SK-N-SH (cell line): ENCODE measurements at regions not wholly inside any gene's neighbourhood (a gene's known extent, or its start where the extent isn't known, plus 50 kb on each side); places are given as distances from the start of the nearest gene placed in this dataset.

Source experiments
- CTCF ChIA-PET: fragments of 300-600, 350-600 bp; formaldehyde crosslinking; extraction: SDS; loops from one replicate; lab custom pipeline; 2021; lab: Yijun Ruan, JAX
- POLR2A ChIA-PET: fragments of 350-600 bp; sonication (Branson Sonifier 250); formaldehyde crosslinking; extraction: SDS; loops from one replicate; lab custom pipeline; 2020; ENCODE audit warnings: antibody characterized with exemption, inconsistent platforms; lab: Yijun Ruan, JAX
- DNase-seq: peaks from one replicate; pipeline ENCODE4 v3.0.0; 2012
- H2AFZ ChIP-seq: fragments of 200-600 bp; sonication (generic); 2 replicates; pipeline ENCODE4 v1.8.1; 2016; ENCODE audit warnings: antibody characterized with exemption, mild to moderate bottlenecking, low read depth
- H3F3A ChIP-seq: fragments of 200-600 bp; sonication (generic); replicated peaks from 2 replicates; pipeline ENCODE3; 2016; ENCODE audit warnings: antibody characterized with exemption, mild to moderate bottlenecking; ENCODE audit not compliant: insufficient read depth
- H3K27ac ChIP-seq, 2 experiments: fragments of 200-500 bp in 1 of 2; fragments of 200-600 bp in 1 of 2; sonication (Bioruptor generic) in 1 of 2; sonication (generic), shearing (Covaris generic) in 1 of 2; 2 replicates each; pipeline versions ENCODE4 v1.5.1 to v1.6.1; 2014 to 2016; ENCODE audit warnings: low read depth in 2 of 2, inconsistent platforms in 1 of 2, low read length in 1 of 2, mild to moderate bottlenecking in 1 of 2, mixed read lengths in 1 of 2
- H3K27me3 ChIP-seq: fragments of 200-600 bp; sonication (generic), shearing (Covaris generic); 2 replicates; pipeline ENCODE4 v1.6.1; 2016; ENCODE audit warnings: mixed run types; ENCODE audit not compliant: insufficient read depth
- H3K36me3 ChIP-seq, 2 experiments: fragments of 200-500 bp in 1 of 2; fragments of 200-600 bp in 1 of 2; sonication (Bioruptor generic) in 1 of 2; sonication (generic) in 1 of 2; replicated peaks in 1 of 2; 2 replicates each; pipeline versions ENCODE3 to v1.5.1; 2014 to 2016; ENCODE audit warnings: low read length in 1 of 2, mild to moderate bottlenecking in 1 of 2; ENCODE audit not compliant: insufficient read depth in 2 of 2, control insufficient read depth in 1 of 2
- H3K4me1 ChIP-seq, 2 experiments: fragments of 200-500 bp in 1 of 2; fragments of 200-600 bp in 1 of 2; sonication (Bioruptor generic) in 1 of 2; sonication (generic), shearing (Covaris generic) in 1 of 2; 2 replicates each; pipeline versions ENCODE4 v1.5.1 to v1.6.1; 2014 to 2016; ENCODE audit warnings: low read depth in 1 of 2, low read length in 1 of 2, mixed run types in 1 of 2; ENCODE audit not compliant: insufficient read depth in 2 of 2, control insufficient read depth in 1 of 2
- H3K4me2 ChIP-seq: fragments of 200-600 bp; sonication (generic), shearing (Covaris generic); 2 replicates; pipeline ENCODE4 v1.6.1; 2017; ENCODE audit warnings: mixed run types
- H3K4me3 ChIP-seq, 2 experiments: fragments of 200-500 bp in 1 of 2; fragments of 200-600 bp in 1 of 2; sonication (Bioruptor generic) in 1 of 2; sonication (generic), shearing (Covaris generic) in 1 of 2; 2 replicates each; pipeline versions ENCODE4 v1.5.1 to v1.8.1; 2014 to 2016; ENCODE audit warnings: low read depth in 2 of 2, inconsistent platforms in 1 of 2, low read length in 1 of 2, mild to moderate bottlenecking in 1 of 2, mixed read lengths in 1 of 2, moderate library complexity in 1 of 2
- H3K79me2 ChIP-seq: fragments of 200-600 bp; sonication (generic); 2 replicates; pipeline ENCODE4 v1.8.1; 2017; ENCODE audit warnings: mild to moderate bottlenecking; ENCODE audit not compliant: insufficient read depth
- H3K9ac ChIP-seq: fragments of 200-600 bp; sonication (generic); 2 replicates; pipeline ENCODE4 v1.6.1; 2017; ENCODE audit warnings: mixed run types
- H3K9me2 ChIP-seq: fragments of 200-600 bp; sonication (generic); 2 replicates; pipeline ENCODE4 v1.6.1; 2017; ENCODE audit warnings: mixed run types
- H3K9me3 ChIP-seq: fragments of 200-600 bp; sonication (generic); 2 replicates; pipeline ENCODE4 v1.6.1; 2017; ENCODE audit warnings: mixed run types, mild to moderate bottlenecking, moderate library complexity
- H4K20me1 ChIP-seq: fragments of 200-600 bp; sonication (generic); 2 replicates; pipeline ENCODE4 v1.6.1; 2017; ENCODE audit warnings: mild to moderate bottlenecking, mixed run types; ENCODE audit not compliant: insufficient read depth
- CHD2 ChIP-seq: fragments of 150-350 bp; IDR thresholded peaks from 2 replicates; pipeline ENCODE4 v1.6.1; 2018; ENCODE audit warnings: low read length; ENCODE audit not compliant: partially characterized antibody
- ELF1 ChIP-seq: IDR thresholded peaks from 2 replicates; pipeline ENCODE4 v1.4.0; 2012
- EZH2phosphoT487 ChIP-seq: fragments of 200-600 bp; sonication (generic); IDR thresholded peaks from 2 replicates; pipeline ENCODE4 v1.6.1; 2017; ENCODE audit warnings: low read depth, mixed run types, mild to moderate bottlenecking, antibody characterized with exemption, moderate library complexity, borderline replicate concordance
- FOXM1 ChIP-seq: IDR thresholded peaks from 2 replicates; pipeline ENCODE4 v1.4.0; 2012; ENCODE audit warnings: low read depth, mild to moderate bottlenecking
- GABPA ChIP-seq: IDR thresholded peaks from 2 replicates; pipeline ENCODE4 v1.4.0; 2012; ENCODE audit warnings: low read depth, mild to moderate bottlenecking
- MEF2A ChIP-seq: IDR thresholded peaks from 2 replicates; pipeline ENCODE4 v1.4.0; 2012; ENCODE audit warnings: low read depth, borderline replicate concordance
- MXI1 ChIP-seq: IDR thresholded peaks from 2 replicates; pipeline ENCODE4 v1.6.1; 2012; ENCODE audit warnings: mild to moderate bottlenecking, low read depth, low read length, improper control_type of control experiment
- NFIC ChIP-seq: IDR thresholded peaks from 2 replicates; pipeline ENCODE4 v1.4.0; 2012; ENCODE audit warnings: borderline replicate concordance
- NRF1 ChIP-seq: IDR thresholded peaks from 2 replicates; pipeline ENCODE4 v1.6.1; 2012; ENCODE audit warnings: low read depth, mild to moderate bottlenecking, low read length
- PBX3 ChIP-seq: IDR thresholded peaks from 2 replicates; pipeline ENCODE4; 2012
- POLR2AphosphoS5 ChIP-seq: IDR thresholded peaks from 2 replicates; pipeline ENCODE4 v1.6.1; 2012; ENCODE audit warnings: low read depth, low read length
- RAD21 ChIP-seq: IDR thresholded peaks from 2 replicates; pipeline ENCODE4 v1.6.1; 2012; ENCODE audit warnings: mild to moderate bottlenecking, low read length
- RCOR1 ChIP-seq: fragments of 150-350 bp; IDR thresholded peaks from 2 replicates; pipeline ENCODE4 v1.6.1; 2017; ENCODE audit warnings: antibody characterized with exemption, low read length
- TCF12 ChIP-seq: IDR thresholded peaks from 2 replicates; pipeline ENCODE4 v1.4.0; 2012
- TEAD4 ChIP-seq: IDR thresholded peaks from 2 replicates; pipeline ENCODE4 v1.4.0; 2012; ENCODE audit warnings: mild to moderate bottlenecking, borderline replicate concordance; ENCODE audit not compliant: insufficient read depth
- YY1 ChIP-seq: IDR thresholded peaks from 2 replicates; pipeline ENCODE4 v1.4.0; 2012; ENCODE audit warnings: low read depth, mild to moderate bottlenecking
- TF ChIP-seq, protein P1 (sequence below): IDR thresholded peaks from 2 replicates; pipeline ENCODE4 v1.6.1; 2012; ENCODE audit warnings: mild to moderate bottlenecking, low read depth, low read length, moderate library complexity
- TF ChIP-seq, protein P2 (sequence below): fragments of 200-600 bp; sonication (generic); IDR thresholded peaks from 2 replicates; pipeline ENCODE4 v1.6.1; 2017; ENCODE audit warnings: antibody characterized with exemption, mild to moderate bottlenecking, moderate library complexity
- TF ChIP-seq, protein P3 (sequence below): fragments of 150-350 bp; IDR thresholded peaks from 2 replicates; pipeline ENCODE4 v1.6.1; 2017; ENCODE audit warnings: antibody characterized with exemption, low read length, low read depth, borderline replicate concordance
- TF ChIP-seq, protein P4 (sequence below): IDR thresholded peaks from 2 replicates; pipeline ENCODE4 v1.4.0; 2012; ENCODE audit warnings: low read depth

DNA sequence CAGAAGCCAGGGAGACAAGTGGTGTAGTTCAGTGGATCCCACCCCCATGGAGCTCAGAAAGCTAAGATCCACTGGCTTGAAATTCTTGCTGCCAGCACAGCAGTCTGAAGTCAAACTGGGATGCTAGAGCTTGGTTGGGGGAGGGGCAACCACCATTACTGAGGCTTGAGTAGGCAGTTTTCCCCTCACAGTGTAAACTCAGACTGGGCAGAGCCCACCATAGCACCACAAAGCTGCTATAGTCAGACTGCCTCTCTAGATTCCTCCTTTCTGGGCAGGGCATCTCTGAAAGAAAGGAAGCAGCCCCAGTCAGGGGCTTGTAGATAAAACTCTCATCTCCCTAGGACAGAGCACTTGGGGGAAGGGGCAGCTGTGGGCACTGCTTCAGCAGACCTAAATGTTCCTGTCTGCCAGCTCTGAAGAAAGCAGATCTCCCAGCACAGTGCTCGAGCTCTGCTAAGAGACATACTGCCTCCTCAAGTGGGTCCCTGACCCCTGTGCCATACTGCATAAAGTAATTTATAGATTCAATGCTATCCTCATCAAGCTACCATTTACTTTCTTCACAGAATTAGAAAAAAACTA is 163.2 kb downstream of the HHIP start (continued):
- TF ChIP-seq FOXM1, result no peak
- no peak for TF ChIP-seq NRF1
- no peak for TF ChIP-seq TCF12

GRCh38 chr4:144816668-144817067 is 170.7 kb downstream of the HHIP start:
- Histone ChIP-seq H3K4me2 (no peak overlapping the region), H3K9me3 (no peaks in the 10 kb centered on the region), H3K9ac (no peak overlapping the region), H3K27ac (no peak overlapping the region), H3K9me2 (no peaks in the 10 kb centered on the region; the same call in 1 of the 2 replicates), H3K36me3 (no peaks in the 10 kb centered on the region), H3F3A (peaks cover 18% of the 10 kb centered on the region), H3K4me1 (0 out of 4 replicates have a peak, but pooled peaks cover 0 to 10% of the 10 kb centered on the region in 2 experiments), H4K20me1 (no peaks in the 10 kb centered on the region), H3K4me3 (no peak overlapping the region), H3K79me2 (no peaks in the 10 kb centered on the region), H3K27me3 (no peaks in the 10 kb centered on the region), H2AFZ (no peak overlapping the region)
- no peak for DNase-seq
- CTCF ChIA-PET, result no interaction called here
- POLR2A ChIA-PET, result no interaction called here
- TF ChIP-seq PBX3 (no peak), NRF1 (no peak), RAD21 (no peak), GABPA (no peak), POLR2AphosphoS5 (no peak), MEF2A (no peak), RCOR1 (no peak), MXI1 (no peak), TEAD4 (no peak), EZH2phosphoT487 (no peak), YY1 (no peak), ELF1 (no peak), CHD2 (no peak), NFIC (no peak)
- TF ChIP-seq, protein P1, sequence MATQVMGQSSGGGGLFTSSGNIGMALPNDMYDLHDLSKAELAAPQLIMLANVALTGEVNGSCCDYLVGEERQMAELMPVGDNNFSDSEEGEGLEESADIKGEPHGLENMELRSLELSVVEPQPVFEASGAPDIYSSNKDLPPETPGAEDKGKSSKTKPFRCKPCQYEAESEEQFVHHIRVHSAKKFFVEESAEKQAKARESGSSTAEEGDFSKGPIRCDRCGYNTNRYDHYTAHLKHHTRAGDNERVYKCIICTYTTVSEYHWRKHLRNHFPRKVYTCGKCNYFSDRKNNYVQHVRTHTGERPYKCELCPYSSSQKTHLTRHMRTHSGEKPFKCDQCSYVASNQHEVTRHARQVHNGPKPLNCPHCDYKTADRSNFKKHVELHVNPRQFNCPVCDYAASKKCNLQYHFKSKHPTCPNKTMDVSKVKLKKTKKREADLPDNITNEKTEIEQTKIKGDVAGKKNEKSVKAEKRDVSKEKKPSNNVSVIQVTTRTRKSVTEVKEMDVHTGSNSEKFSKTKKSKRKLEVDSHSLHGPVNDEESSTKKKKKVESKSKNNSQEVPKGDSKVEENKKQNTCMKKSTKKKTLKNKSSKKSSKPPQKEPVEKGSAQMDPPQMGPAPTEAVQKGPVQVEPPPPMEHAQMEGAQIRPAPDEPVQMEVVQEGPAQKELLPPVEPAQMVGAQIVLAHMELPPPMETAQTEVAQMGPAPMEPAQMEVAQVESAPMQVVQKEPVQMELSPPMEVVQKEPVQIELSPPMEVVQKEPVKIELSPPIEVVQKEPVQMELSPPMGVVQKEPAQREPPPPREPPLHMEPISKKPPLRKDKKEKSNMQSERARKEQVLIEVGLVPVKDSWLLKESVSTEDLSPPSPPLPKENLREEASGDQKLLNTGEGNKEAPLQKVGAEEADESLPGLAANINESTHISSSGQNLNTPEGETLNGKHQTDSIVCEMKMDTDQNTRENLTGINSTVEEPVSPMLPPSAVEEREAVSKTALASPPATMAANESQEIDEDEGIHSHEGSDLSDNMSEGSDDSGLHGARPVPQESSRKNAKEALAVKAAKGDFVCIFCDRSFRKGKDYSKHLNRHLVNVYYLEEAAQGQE, result no peak
- TF ChIP-seq, protein P2, sequence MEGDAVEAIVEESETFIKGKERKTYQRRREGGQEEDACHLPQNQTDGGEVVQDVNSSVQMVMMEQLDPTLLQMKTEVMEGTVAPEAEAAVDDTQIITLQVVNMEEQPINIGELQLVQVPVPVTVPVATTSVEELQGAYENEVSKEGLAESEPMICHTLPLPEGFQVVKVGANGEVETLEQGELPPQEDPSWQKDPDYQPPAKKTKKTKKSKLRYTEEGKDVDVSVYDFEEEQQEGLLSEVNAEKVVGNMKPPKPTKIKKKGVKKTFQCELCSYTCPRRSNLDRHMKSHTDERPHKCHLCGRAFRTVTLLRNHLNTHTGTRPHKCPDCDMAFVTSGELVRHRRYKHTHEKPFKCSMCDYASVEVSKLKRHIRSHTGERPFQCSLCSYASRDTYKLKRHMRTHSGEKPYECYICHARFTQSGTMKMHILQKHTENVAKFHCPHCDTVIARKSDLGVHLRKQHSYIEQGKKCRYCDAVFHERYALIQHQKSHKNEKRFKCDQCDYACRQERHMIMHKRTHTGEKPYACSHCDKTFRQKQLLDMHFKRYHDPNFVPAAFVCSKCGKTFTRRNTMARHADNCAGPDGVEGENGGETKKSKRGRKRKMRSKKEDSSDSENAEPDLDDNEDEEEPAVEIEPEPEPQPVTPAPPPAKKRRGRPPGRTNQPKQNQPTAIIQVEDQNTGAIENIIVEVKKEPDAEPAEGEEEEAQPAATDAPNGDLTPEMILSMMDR, result no peak
- TF ChIP-seq, protein P3, sequence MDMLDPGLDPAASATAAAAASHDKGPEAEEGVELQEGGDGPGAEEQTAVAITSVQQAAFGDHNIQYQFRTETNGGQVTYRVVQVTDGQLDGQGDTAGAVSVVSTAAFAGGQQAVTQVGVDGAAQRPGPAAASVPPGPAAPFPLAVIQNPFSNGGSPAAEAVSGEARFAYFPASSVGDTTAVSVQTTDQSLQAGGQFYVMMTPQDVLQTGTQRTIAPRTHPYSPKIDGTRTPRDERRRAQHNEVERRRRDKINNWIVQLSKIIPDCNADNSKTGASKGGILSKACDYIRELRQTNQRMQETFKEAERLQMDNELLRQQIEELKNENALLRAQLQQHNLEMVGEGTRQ, result no peak
- TF ChIP-seq, protein P4, sequence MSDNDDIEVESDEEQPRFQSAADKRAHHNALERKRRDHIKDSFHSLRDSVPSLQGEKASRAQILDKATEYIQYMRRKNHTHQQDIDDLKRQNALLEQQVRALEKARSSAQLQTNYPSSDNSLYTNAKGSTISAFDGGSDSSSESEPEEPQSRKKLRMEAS, result no peak
